Tibial artery (tissue), 4 donors: ENCODE measurements at regions not wholly inside any gene's neighbourhood (a gene's known extent, or its start where the extent isn't known, plus 50 kb on each side); places are given as distances from the start of the nearest gene placed in this dataset.

Experiments
- DNase-seq, 2 donors: peaks; one replicate each; pipeline ENCODE4 v3.0.0-alpha.2; 2019
- H3K27ac ChIP-seq, 2 donors: fragments of 200-600 bp; sonication (generic) in 1 of 2; 1 replicate in 1 of 2; 2 replicates in 1 of 2; pipeline ENCODE4 v1.5.1; 2018 to 2019; ENCODE audit warnings: mild to moderate bottlenecking in 1 of 2
- H3K27me3 ChIP-seq, 2 donors: fragments of 200-600 bp; sonication (generic) in 1 of 2; one replicate each; pipeline versions ENCODE4 v1.5.1 to v1.6.0; 2016 to 2019
- H3K36me3 ChIP-seq, 3 donors: fragments of 200-600 bp; sonication (generic) in 2 of 3; one replicate each; pipeline ENCODE4 v1.5.1; 2016 to 2019; ENCODE audit warnings: mild to moderate bottlenecking in 2 of 3
- H3K4me1 ChIP-seq, 4 donors: fragments of 200-600 bp; sonication (generic) in 2 of 4; 1 replicate in 3 of 4; 2 replicates in 1 of 4; pipeline ENCODE4 v1.5.1; 2016 to 2019
- H3K4me3 ChIP-seq, 2 donors: fragments of 200-600 bp; sonication (generic) in 1 of 2; 1 replicate in 1 of 2; 2 replicates in 1 of 2; pipeline ENCODE4 v1.5.1; 2018 to 2019; ENCODE audit warnings: mild to moderate bottlenecking in 2 of 2
- H3K9me3 ChIP-seq, 3 donors: fragments of 200-600 bp; sonication (generic) in 1 of 3; one replicate each; pipeline ENCODE4 v1.5.1; 2016 to 2019
- CTCF ChIP-seq, 2 experiments: fragments of 200-600 bp in 1 of 2; fragments of 450-650 bp in 1 of 2; IDR thresholded peaks; one replicate each; pipeline ENCODE4 v1.5.1; 2017 to 2019; ENCODE audit warnings: antibody characterized with exemption in 2 of 2, mild to moderate bottlenecking in 1 of 2, moderate library complexity in 1 of 2
- intact Hi-C: fragments of 100-400 bp; cut with DNase I; formaldehyde crosslinking; loops from one replicate; pipeline ENCODE4 v1.15.0; 2023; ENCODE audit warnings: low total_unique reads

DNA sequence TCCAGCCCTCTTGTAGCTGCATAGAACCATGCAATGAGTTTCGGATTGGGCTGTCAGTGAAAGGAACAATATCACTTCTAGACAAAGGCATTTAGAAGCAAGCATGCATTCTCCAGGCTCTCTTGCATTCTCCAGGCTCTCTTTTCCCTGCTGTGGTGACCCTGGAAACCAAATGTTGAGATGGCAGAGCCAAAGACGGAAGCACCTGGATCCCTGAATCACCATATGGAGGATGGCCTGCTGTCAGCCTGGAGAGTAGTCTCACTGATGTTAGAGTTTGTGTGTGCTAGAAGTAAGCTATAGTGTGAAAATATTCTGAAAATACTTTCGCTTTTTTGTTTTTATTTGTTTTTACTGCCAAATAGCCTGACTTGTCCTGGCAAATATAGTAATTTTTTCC is 203.9 kb downstream of the C1D start:
- H3K27ac ChIP-seq = no peak overlapping the region
- no peaks in the 10 kb centered on the region for H3K36me3 ChIP-seq
- no peak overlapping the region for H3K4me3 ChIP-seq
- TF ChIP-seq CTCF (IDR thresholded peaks at IDR 0.05) = no peak
- no peak for DNase-seq
- intact Hi-C loops = loop anchor here (10.0 kb wide), 1 partner anchor 166 kb away; no protein-coding TSS in a partner anchor
- H3K9me3 ChIP-seq = no peaks in the 10 kb centered on the region
- no peaks in the 10 kb centered on the region for H3K4me1 ChIP-seq
- H3K27me3 ChIP-seq = no peaks in the 10 kb centered on the region

- Histone ChIP-seq H3K9me3 (no peaks in the 10 kb centered on the region), H3K36me3 (no peaks in the 10 kb centered on the region), H3K4me3 (no peak overlapping the region), H3K27ac (peak overlapping the region; percentile 53 to 58), H3K4me1 (peaks cover 0 to 54% (median 25%) of the 10 kb centered on the region in 4 donors), H3K27me3 (no peaks in the 10 kb centered on the region)
- DNase-seq = no peak
- intact Hi-C loops = no loop called here
- TF ChIP-seq CTCF (IDR thresholded peaks at IDR 0.05) = no peak
Measured at GRCh38 chr2:67865917-67866316, 196.9 kb downstream of the C1D start.

DNA sequence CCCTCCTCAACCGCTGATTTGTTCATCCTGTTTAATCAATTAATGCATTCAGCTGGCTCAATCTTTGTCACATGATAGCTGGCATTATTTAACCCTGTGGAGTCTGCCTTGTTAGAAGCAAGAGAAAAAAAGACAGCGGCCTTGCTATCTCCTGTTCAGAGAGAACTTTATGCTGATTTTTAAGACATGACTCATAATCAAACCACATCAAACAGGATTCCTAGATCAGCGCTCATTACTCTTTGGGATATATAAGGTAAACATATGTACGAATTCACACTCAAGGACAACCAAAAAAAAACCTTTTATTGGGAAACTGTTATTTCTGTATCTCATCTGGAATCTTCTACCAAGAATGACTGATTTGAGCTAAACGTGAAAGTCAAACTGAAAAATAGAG is 195.1 kb downstream of the C1D start:
- DNase-seq = no peak
- no peaks in the 10 kb centered on the region for H3K36me3 ChIP-seq
- intact Hi-C loops = no loop called here

GRCh38 chr2:67871686-67872412 is 191.0 kb downstream of the C1D start:
- H3K4me3 ChIP-seq = no peak overlapping the region
- H3K4me1 ChIP-seq = peaks cover 0 to 65% (median 28%) of the 10 kb centered on the region in 4 donors
- H3K9me3 ChIP-seq = no peaks in the 10 kb centered on the region
- intact Hi-C loops = no loop called here
- no peaks in the 10 kb centered on the region for H3K36me3 ChIP-seq
- TF ChIP-seq CTCF (IDR thresholded peaks at IDR 0.05) = no peak
- H3K27ac ChIP-seq = peak overlapping the region; percentile 65 to 85
- DNase-seq = peak; percentile 50 to 88
- H3K27me3 ChIP-seq = no peaks in the 10 kb centered on the region

More for the DNA sequence above, 195.1 kb downstream of the C1D start:
- Histone ChIP-seq H3K27ac (peak overlapping the region in 1 of 2 donors; percentile 29), H3K9me3 (no peaks in the 10 kb centered on the region), H3K27me3 (no peaks in the 10 kb centered on the region), H3K4me3 (no peak overlapping the region), H3K4me1 (peaks cover 0 to 73% (median 38%) of the 10 kb centered on the region in 4 donors)
- TF ChIP-seq CTCF (IDR thresholded peaks at IDR 0.05) = no peak

GRCh38 chr2:67872481-67872880 is 190.3 kb downstream of the C1D start:
- no peak overlapping the region for H3K4me3 ChIP-seq
- TF ChIP-seq CTCF (IDR thresholded peaks at IDR 0.05) = no peak
- DNase-seq = no peak
- peak overlapping the region; percentile 65 to 85 for H3K27ac ChIP-seq
- H3K4me1 ChIP-seq = peaks cover 0 to 59% (median 27%) of the 10 kb centered on the region in 4 donors
- H3K27me3 ChIP-seq = no peaks in the 10 kb centered on the region
- no peaks in the 10 kb centered on the region for H3K36me3 ChIP-seq
- intact Hi-C loops = no loop called here
- no peaks in the 10 kb centered on the region for H3K9me3 ChIP-seq
